Small intestine (tissue), 7 donors: ENCODE measurements at regions not wholly inside any gene's neighbourhood (a gene's known extent, or its start where the extent isn't known, plus 50 kb on each side); places are given as distances from the start of the nearest gene placed in this dataset.
"Not testable (repeated sequence)": the region's sequence is repeated elsewhere in the genome, so short reads cannot be mapped to it uniquely, and the experiment has no call there.

Experiments
- DNase-seq, 2 donors: peaks; one replicate each; pipeline versions ENCODE4 v3.0.0 to v3.0.0-alpha.2; 2013
- FAIRE-seq: peaks from 2 replicates; lab custom pipeline; 2012; peaks lifted over from hg19 to GRCh38; lab: Jason Lieb, UNC
- H3K27ac ChIP-seq, 3 donors: one replicate each; pipeline ENCODE4 v1.5.1; 2013; ENCODE audit warnings: low read length in 2 of 3, mild to moderate bottlenecking in 2 of 3, control low read depth in 1 of 3, inconsistent platforms in 1 of 3, low read depth in 1 of 3, moderate library complexity in 1 of 3
- H3K27me3 ChIP-seq, 3 donors: one replicate each; pipeline ENCODE4 v1.6.1; 2013; ENCODE audit warnings: low read length in 3 of 3, inconsistent platforms in 1 of 3; ENCODE audit not compliant: control insufficient read depth in 3 of 3, insufficient read depth in 3 of 3
- H3K36me3 ChIP-seq, 3 donors: one replicate each; pipeline ENCODE4 v1.6.1; 2013; ENCODE audit warnings: low read length in 3 of 3, inconsistent platforms in 1 of 3, low read depth in 1 of 3, mild to moderate bottlenecking in 1 of 3, moderate library complexity in 1 of 3; ENCODE audit not compliant: control insufficient read depth in 3 of 3, insufficient read depth in 2 of 3
- H3K4me1 ChIP-seq, 3 donors: one replicate each; pipeline ENCODE4 v1.6.1; 2013; ENCODE audit warnings: low read length in 2 of 3, inconsistent platforms in 1 of 3, low read depth in 1 of 3, mild to moderate bottlenecking in 1 of 3, moderate library complexity in 1 of 3; ENCODE audit not compliant: control insufficient read depth in 3 of 3, insufficient read depth in 2 of 3
- H3K4me3 ChIP-seq, 3 donors: one replicate each; pipeline ENCODE4 v1.5.1; 2013; ENCODE audit warnings: low read length in 3 of 3, control low read depth in 1 of 3, inconsistent platforms in 1 of 3, low read depth in 1 of 3, mild to moderate bottlenecking in 1 of 3, moderate library complexity in 1 of 3
- H3K9me3 ChIP-seq, 2 donors: one replicate each; pipeline ENCODE4 v1.6.1; 2013; ENCODE audit warnings: low read depth in 1 of 2, low read length in 1 of 2; ENCODE audit not compliant: control insufficient read depth in 2 of 2, insufficient read depth in 1 of 2
- WGBS, 3 donors: extraction: QIAGEN DNeasy Blood & Tissue Kit; methylation state at CpG; one replicate each; pipeline ENCODE4 v1.1.7; 2013; 5-methylcytosine and 5-hydroxymethylcytosine counted together
- donor health status: healthy with polysubstance abuse.
- donor health status: control.
- donor health status: control.
- donor health status: Bipolar disorder and iron deficiency.
- donor health status: healthy.

DNA sequence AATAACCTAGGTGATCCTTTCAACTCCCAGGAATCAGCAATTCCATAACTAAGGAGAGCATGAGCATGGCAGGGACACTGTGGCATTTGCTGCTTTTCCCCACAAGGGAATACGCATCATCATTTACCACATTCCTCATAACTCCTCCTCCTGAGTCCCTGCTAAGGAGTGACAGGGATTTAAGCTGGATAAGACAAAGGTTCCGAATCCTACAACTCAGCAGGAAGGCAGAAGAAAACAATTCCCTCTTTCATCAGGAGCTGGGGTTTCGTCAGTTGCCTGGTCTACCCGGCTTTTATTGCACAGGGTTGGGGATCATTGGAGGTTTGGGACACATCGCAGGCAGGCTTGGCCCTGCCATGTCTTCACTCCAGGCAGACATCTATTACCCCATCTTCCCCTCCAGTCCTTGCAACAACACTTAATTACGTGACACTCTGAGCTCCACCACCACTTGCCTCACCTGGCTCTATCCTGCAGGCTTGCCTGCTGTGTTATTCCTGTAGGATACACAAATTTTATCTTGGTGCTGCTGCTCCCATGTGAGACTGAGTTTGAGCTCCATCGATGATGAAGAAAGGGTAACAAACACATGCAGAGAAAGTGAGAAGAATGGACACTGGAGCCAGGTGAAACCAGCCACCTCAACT is 563.0 kb upstream of the KLF4 start:
- H3K4me3 ChIP-seq: no peak overlapping the region
- no peaks in the 10 kb centered on the region for H3K36me3 ChIP-seq
- no peaks in the 10 kb centered on the region for H3K27me3 ChIP-seq
- H3K9me3 ChIP-seq: no peaks in the 10 kb centered on the region
- WGBS, 3 donors: 82 to 88% (median 87%) methylated on average over 7 of the region's 7 CpGs
- FAIRE-seq (no peak), DNase-seq (no peak)
- peaks cover 0 to 15% (median 3%) of the 10 kb centered on the region in 3 donors for H3K4me1 ChIP-seq
- no peak overlapping the region for H3K27ac ChIP-seq

DNA sequence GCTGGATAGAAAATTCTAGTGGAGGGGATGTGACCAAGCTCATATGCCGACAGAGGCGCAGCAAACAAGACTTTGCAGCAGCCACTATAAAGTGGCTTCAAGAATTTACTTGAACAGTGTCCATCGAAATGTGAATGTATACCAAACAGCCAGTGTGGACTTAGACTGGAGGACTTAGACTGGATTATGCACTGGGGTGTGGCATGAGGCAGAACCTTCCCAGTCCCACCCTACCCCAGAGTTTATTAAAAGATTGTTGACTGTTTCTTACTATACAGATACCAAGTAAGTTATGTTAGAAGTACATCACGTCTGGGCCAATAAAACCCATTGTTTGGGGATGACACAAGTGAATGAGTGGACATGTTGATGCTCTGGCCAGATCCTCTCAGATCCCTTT is 561.3 kb upstream of the KLF4 start:
- Histone ChIP-seq H3K27me3 (no peaks in the 10 kb centered on the region), H3K27ac (no peak overlapping the region), H3K9me3 (no peaks in the 10 kb centered on the region), H3K4me3 (no peak overlapping the region), H3K4me1 (peaks cover 0 to 15% (median 3%) of the 10 kb centered on the region in 3 donors), H3K36me3 (no peaks in the 10 kb centered on the region)
- FAIRE-seq: no peak
- 61 to 74% (median 68%) methylated on average over 4 of the region's 4 CpGs for WGBS, 3 donors
- peak in 1 of 2 donors; percentile 66 for DNase-seq

DNA sequence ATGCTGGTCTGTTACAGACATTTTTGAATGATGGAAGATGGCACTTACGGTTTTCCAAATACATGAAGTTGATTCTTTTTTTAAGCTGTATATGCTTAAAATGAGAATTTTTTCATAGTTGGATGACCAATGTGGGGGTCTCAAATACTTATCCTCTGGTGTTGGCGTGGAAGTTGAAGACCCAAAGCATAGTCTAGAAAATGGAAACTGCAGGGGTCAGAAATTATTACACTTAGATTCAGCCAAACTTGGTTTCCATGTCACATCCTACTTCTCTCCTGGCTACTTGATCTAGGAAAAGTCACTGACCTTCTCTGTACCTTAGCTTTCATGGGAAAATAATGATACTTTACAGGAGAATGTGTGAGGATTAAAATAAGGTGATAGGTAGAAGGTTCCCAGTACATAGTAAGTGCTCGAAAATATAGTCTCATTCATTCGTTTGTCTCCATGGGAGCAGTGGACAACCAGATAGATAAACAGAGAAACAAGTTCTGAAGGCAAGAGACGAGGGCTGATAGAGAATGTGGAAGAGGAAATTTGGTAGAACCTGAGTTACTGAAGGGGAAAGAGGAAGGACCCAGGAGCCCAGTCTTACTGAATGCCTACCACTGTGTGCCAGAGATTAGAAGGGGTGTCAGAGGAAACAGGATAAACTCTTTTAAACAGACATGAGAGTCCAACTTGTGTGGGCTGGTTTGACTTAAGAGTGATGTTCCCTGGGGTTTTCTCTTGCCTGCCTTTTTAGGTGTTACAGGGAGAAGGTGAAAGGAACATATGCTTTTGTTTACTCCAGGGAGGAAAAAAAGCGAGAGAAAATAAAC is 560.3 kb upstream of the KLF4 start:
- 73 to 82% (median 80%) methylated on average over 6 of the region's 6 CpGs for WGBS, 3 donors
- no peak for FAIRE-seq
- H3K9me3 ChIP-seq: no peaks in the 10 kb centered on the region
- H3K27ac ChIP-seq: no peak overlapping the region
- no peak for DNase-seq
- no peaks in the 10 kb centered on the region for H3K36me3 ChIP-seq
- no peaks in the 10 kb centered on the region for H3K27me3 ChIP-seq
- no peak overlapping the region for H3K4me3 ChIP-seq
- H3K4me1 ChIP-seq: peaks cover 0 to 18% (median 3%) of the 10 kb centered on the region in 3 donors

DNA sequence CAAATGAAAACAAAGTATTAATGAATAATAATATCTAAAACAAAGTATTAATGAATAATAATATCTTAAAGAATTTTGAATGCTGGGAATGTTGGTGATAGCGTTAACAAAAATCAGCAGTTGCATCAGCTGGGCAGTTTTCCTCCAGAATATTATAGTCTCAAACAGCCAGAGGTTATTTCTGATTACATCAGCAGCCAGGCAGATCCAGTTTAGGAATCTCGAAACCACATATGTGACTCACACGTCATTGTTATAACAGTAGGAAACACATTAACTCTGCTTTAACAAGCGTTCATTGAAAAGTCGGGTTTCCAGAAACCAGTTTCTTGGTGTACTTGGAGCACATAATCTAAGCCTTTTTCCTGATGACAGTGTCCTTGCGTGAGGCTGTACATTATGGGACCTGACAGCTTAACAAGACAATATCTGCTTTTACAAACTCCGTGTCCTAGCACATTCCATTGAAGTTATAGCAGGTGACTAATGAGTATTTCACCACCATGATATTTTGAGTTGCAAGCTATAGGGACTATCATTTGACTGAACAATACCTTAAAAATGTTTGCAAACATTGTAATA is 559.5 kb upstream of the KLF4 start:
- no peak for FAIRE-seq
- Histone ChIP-seq H3K9me3 (no peaks in the 10 kb centered on the region), H3K4me1 (peaks cover 0 to 19% (median 3%) of the 10 kb centered on the region in 3 donors), H3K27ac (peak overlapping the region in 1 of 3 donors; percentile 53), H3K36me3 (no peaks in the 10 kb centered on the region), H3K4me3 (no peak overlapping the region), H3K27me3 (no peaks in the 10 kb centered on the region)
- peak in 1 of 2 donors; percentile 39 for DNase-seq
- WGBS, 3 donors: 54 to 79% (median 72%) methylated on average over 7 of the region's 7 CpGs

DNA sequence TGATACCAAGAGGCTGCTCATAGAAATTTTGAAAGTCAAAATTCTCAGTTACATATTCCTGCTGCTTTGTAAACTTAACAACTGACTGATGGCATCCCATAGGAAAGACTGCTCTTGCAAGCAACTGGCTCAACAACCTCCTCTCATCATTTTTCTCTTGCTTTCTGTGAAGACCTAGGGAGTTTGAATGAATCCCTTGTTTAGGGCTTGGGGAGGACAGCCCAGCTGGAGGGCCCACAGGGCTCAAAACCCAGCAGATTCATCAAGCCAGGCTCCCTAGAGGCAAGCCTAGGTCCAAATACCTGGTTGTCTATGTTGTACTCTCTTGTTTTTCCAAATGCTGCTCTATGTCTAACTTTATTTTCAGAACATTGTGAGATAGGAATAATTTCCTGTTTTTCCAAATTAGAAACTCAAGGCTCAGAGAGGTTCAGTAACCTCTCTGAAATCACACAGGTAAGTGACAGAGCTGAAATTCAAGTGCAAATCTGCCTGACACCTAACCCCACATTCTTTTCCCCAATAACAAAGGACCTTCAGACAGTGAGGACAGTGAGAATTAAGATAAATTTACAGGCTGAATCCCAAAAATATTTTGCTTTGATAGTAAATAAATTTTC is 558.9 kb upstream of the KLF4 start:
- no peak for FAIRE-seq
- no peak overlapping the region for H3K27ac ChIP-seq
- no peaks in the 10 kb centered on the region for H3K9me3 ChIP-seq
- DNase-seq: no peak
- H3K27me3 ChIP-seq: no peaks in the 10 kb centered on the region
- H3K4me1 ChIP-seq: peaks cover 0 to 14% (median 0%) of the 10 kb centered on the region in 3 donors
- no peak overlapping the region for H3K4me3 ChIP-seq
- H3K36me3 ChIP-seq: no peaks in the 10 kb centered on the region

DNA sequence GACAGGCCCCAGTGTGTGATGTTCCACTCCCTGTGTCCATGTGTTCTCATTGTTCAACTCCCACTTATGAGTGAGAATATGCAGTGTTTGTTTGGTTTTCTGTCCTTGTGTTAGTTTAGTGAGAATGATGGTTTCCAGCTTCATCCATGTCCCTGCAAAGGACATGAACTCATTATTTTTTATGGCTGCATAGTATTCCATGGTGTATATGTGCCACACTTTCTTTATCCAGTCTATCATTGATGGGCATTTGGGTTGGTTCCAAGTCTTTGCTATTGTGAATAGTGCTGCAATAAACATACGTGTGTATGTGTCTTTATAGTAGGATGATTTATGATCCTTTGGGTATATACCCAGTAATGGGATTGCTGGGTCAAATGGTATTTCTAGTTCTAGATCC is 558.2 kb upstream of the KLF4 start:
- not testable (repeated sequence) for FAIRE-seq, H3K27ac ChIP-seq, DNase-seq, H3K36me3 ChIP-seq, H3K27me3 ChIP-seq, H3K4me3 ChIP-seq, H3K9me3 ChIP-seq, H3K4me1 ChIP-seq
- 56 to 80% (median 57%) methylated on average over 1 of the region's 1 CpG for WGBS, 3 donors

DNA sequence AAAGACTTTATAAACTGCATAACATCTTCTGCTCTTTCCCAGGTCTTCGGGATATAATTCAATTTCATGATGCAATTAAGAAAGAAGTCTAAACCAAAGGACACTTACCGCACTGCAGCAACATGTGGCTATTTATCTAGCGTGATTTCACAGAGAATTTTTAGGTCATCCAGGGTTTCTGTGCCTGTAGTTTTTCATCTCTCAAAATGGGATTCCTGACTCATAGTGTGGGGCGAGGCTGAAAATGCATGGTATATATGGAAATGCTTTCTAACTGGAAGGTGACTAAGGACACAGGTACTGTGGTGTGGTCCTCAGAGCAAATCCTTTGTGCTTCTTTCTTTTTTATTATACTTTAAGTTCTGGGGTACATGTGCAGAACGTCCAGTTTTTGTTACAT is 557.7 kb upstream of the KLF4 start:
- 85 to 93% (median 87%) methylated on average over 5 of the region's 5 CpGs for WGBS, 3 donors
- FAIRE-seq (no peak), DNase-seq (no peak)
- H3K36me3 ChIP-seq: no peaks in the 10 kb centered on the region
- peaks cover 0 to 4% of the 10 kb centered on the region in 2 donors for H3K9me3 ChIP-seq
- H3K27ac ChIP-seq: no peak overlapping the region
- H3K4me3 ChIP-seq: no peak overlapping the region
- no peaks in the 10 kb centered on the region for H3K27me3 ChIP-seq
- peaks cover 0 to 8% (median 0%) of the 10 kb centered on the region in 3 donors for H3K4me1 ChIP-seq

DNA sequence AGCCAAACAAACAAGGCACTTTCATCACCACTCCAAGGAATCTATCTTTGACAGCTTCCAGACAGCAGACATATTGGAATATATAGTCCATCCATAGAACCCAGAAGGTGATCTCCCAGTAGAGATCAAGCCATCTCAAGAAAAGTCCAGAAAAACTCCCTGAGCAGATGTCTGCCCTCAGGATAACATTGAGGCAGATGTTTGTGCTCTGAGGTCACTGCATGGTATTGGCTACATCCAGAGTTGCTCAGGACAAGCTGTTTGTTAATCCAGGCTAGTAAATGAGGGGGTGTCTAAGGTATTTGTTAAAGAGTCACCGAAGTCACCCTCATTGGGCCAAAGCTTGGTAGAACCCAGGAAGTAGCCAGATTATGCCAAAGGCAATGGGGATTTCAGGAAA is 556.3 kb upstream of the KLF4 start:
- peaks cover 0 to 4% of the 10 kb centered on the region in 2 donors for H3K9me3 ChIP-seq
- FAIRE-seq: no peak
- H3K27ac ChIP-seq: no peak overlapping the region
- no peak overlapping the region for H3K4me3 ChIP-seq
- no peaks in the 10 kb centered on the region for H3K27me3 ChIP-seq
- H3K36me3 ChIP-seq: no peaks in the 10 kb centered on the region
- WGBS, 3 donors: 92 to 100% (median 100%) methylated on average over 1 of the region's 1 CpG
- DNase-seq: no peak
- H3K4me1 ChIP-seq: peaks cover 0 to 12% (median 0%) of the 10 kb centered on the region in 3 donors
